HG03558 (cell line): ENCODE measurements at regions not wholly inside any gene's neighbourhood (a gene's known extent, or its start where the extent isn't known, plus 50 kb on each side); places are given as distances from the start of the nearest gene placed in this dataset.
"Not testable (repeated sequence)": the region's sequence is repeated elsewhere in the genome, so short reads cannot be mapped to it uniquely, and the experiment has no call there.

Source experiments
- ATAC-seq: cut with Tn5 transposase; IDR thresholded peaks from one replicate; pipeline ENCODE4 v1.9.1; 2021; ENCODE audit warnings: moderate number of reproducible peaks; ENCODE audit not compliant: unreplicated experiment; ENCODE audit errors: extremely low read depth

GRCh38 chrX:124679199-124679598 is 332.8 kb downstream of the SH2D1A start:
- ATAC-seq = no peak

DNA sequence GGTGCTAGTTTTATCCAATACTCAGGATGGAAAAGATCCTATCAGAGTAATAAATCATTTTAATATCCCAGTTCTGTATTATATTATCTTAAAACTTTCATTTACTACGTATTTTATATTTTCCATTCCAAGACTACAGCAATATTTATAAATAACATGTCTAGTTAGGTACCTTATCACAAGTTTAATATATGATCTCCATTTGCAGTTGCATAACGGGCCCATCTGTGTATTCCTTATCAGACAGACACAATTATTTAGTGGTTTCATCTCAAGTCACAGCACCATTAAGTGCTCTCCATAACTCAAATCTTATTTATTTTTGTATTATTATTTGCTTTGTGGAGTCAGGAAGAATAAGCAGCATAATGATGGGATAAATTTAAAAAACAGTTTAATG is 333.9 kb downstream of the SH2D1A start:
- ATAC-seq = no peak

- ATAC-seq = no peak
Observed at GRCh38 chrX:124690495-124690894, 344.1 kb downstream of the SH2D1A start.

DNA sequence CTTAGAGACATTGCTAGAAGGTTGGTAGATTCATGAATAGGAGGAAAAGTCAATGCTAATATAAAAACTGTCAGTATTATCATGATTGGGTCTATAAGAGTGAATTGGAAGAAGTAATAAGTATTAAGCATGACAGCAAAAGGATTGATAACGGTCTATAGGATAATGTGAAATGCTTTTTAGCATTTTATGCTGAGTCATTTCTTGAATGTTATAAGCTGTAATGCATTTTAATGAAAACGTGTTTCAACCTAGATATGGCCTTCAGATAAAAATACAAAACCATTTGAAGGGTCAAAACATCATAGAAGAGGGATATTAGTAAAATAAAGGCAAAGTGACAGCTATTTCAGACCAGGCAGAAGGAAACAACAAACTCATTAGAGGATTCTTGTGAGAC is 353.5 kb downstream of the SH2D1A start:
- ATAC-seq = no peak

- no peak for ATAC-seq
Observed at GRCh38 chrX:124717537-124717936, 371.2 kb downstream of the SH2D1A start.

- no peak for ATAC-seq
Observed at GRCh38 chrX:124719060-124719459, 372.7 kb downstream of the SH2D1A start.

DNA sequence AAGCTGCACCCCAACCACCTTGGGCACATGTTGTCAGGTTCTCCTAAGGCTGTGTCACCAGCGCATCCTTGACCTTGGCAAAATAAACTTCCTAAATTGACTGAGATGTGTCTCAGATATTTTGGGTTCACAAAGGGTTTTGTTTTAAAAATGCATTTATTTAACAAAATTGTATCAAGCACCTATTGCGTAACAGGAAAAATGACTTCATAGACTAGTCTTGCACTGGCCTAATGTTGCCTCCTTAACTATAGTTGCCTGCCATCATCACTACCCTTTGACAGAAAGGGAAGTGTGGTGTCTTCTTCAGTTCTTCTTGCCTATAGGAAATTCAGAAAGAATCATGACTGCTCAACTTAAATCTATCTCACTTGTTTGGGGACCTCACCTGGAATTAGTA is 374.2 kb downstream of the SH2D1A start:
- ATAC-seq = no peak

GRCh38 chrX:124725502-124725901 is 379.1 kb downstream of the SH2D1A start:
- ATAC-seq = no peak

DNA sequence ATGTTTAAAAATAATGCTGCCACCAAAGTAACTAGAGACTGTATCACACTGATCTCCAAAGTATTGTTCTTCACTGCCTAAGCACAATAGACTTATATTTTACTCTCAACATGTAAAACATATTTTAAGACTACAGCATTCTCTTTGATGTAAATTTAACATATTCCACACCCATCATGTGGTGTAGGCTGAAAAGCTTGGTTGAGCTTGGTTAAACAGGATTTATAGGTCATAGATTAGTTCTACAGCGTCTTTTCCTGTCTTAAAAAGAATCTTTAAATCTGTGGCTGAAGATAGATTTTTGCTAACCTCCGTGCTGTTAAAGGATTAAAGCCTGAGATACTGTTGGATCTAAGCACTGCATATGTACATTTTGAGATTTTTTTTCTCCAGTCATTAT is 379.9 kb downstream of the SH2D1A start:
- no peak for ATAC-seq

- no peak for ATAC-seq
Observed at GRCh38 chrX:124726881-124727280, 380.5 kb downstream of the SH2D1A start.

GRCh38 chrX:124736553-124737270 is 390.3 kb downstream of the SH2D1A start:
- no peak for ATAC-seq

- no peak for ATAC-seq
Observed at GRCh38 chrX:124737771-124738170, 391.4 kb downstream of the SH2D1A start.

- ATAC-seq = no peak
Observed at GRCh38 chrX:124747295-124747694, 400.9 kb downstream of the SH2D1A start.

DNA sequence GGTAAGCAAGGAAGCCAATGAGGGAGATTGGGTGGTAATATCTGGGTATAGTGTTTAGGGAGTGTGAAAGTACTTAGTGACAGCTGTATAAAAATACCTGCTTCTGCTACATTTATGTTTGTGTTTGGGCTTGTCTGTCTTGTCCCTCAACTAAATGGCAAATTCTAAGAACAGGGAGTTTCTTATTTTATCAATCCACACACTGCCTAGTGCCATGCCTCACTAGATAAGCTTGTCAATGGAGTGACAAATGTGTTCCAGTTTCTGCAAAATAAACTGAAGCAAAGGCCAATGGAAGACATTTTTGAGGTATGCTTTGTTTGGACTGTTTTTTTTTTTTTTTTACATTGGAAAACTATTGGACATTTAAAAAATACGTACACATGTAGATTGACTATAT is 418.0 kb downstream of the SH2D1A start:
- no peak for ATAC-seq

DNA sequence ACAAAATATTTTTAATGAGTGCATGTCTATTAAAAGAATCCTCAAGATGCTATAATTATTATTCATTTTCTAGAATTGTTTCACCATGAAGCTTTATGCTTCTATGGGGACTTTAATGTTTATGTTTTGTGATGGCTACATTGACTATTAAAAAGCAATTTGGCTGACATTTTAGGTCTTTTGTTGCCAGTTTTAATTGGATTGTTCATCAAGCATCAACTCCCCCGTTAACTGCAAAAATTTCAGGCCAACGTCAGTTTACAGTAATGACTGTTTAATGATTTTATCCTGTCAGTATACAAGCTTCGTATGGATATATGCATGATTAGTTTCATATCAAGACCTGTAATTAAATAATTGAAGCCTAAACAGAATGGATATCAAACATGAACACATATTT is 422.8 kb downstream of the SH2D1A start:
- no peak for ATAC-seq

DNA sequence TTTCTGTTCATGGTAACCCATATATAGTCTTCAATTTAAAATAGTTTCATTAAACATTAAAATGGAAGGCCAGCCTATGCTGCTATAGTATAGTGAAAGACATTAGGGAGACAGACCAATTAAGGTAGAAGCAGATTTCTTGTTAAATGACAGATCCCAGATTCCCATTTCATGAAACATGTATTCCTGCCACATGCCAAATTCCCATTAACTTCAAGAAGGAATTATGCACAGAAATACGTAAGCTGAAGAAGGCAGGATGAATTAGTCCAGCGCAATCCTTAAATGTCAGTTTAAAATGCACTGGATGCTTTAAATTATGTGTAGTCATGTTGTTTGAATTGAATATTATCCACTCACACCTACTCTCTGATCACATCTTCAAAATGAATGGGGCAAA is 424.9 kb downstream of the SH2D1A start:
- no peak for ATAC-seq

DNA sequence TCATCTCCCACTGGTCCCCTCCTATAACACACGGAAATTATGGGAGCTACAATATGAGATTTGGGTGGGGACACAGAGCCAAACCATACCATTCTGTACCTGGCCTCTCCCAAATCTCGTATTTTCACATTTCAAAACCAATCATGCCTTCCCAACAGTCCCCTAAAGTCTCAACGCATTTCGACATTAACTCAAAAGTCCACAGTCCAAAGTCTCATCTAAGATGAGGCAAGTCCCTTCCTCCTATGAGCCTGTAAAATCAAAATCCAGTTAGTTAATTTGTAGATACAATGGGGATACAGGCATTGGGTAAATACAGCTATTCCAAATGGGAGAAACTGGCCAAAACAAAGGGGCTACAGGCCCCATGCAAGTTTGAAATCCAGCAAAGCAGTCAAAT is 441.9 kb downstream of the SH2D1A start:
- ATAC-seq = not testable (repeated sequence)

- ATAC-seq = not testable (repeated sequence)
Observed at GRCh38 chrX:124789874-124790273, 443.5 kb downstream of the SH2D1A start.

DNA sequence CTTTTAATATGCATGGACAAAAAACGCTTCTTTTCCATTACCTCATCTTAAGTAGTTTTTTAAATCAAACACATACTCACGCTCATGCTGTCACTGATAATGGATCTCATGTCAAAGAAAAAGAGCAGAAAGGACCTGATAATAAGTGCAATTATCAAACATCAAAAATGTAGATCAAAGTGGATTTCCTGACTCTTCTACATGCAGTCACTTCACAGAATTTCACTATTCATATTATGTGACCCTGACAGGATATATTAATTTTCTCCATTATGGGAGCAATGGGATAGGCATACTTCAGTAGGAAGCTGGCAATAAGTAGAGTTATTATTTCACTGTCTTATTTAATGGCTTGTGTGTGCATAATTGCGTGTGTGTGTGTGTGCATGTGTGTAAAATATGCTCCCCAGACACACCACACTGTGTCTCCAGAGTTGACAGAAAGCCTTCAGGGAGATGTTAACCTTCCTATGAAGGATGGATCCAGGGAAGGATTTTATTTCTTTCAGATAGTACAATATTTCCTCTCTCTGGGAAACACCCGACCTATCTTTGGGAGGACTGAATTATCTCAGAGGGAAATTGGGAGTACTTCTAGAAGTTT is 445.2 kb downstream of the SH2D1A start:
- no peak for ATAC-seq

GRCh38 chrX:124796989-124797388 is 450.6 kb downstream of the SH2D1A start:
- no peak for ATAC-seq

GRCh38 chrX:124804962-124805361 is 458.6 kb downstream of the SH2D1A start:
- no peak for ATAC-seq

DNA sequence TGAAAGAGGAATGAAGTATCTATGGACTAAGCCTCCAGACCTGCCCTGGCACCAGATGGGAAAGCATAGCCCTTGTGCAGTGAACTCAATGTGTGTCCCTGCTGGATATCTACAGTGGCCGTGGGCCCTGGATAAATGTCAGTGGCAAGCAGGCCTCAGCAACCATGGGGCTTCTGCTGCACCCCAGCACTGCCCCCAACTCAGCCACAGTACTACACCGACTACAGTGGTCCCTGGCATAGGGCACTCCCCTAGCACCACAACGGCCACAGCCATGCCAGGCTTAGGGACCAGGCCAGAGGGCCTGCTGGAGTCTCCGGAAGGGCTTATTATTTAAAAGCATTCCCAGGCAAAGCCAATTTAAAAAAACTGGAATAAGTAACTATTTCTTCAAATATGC is 459.1 kb downstream of the SH2D1A start:
- ATAC-seq = no peak
